GM12878 (cell line): ENCODE measurements at regions not wholly inside any gene's neighbourhood (a gene's known extent, or its start where the extent isn't known, plus 50 kb on each side); places are given as distances from the start of the nearest gene placed in this dataset.

Experiments used
- ATAC-seq: fragments of 200-7000 bp; cut with Tn5 transposase; 3 replicates; pipeline ENCODE4 v1.9.1; 2020; ENCODE audit warnings: mild to moderate bottlenecking, moderate library complexity
- BruUV-seq: library from RNA; stranded (reverse); fragments of 400-500 nt; replicated peaks from 2 replicates; lab custom pipeline; 2021; lab: Mats Ljungman, UMichigan
- CTCF ChIA-PET: fragments of 300-600 bp; sonication (Branson Sonifier 250); formaldehyde crosslinking; extraction: SDS; loops from one replicate; lab custom pipeline; 2021; ENCODE audit warnings: inconsistent platforms; lab: Yijun Ruan, JAX
- POLR2A ChIA-PET: fragments of 350-600 bp; formaldehyde crosslinking; extraction: SDS; loops from one replicate; lab custom pipeline; 2021; ENCODE audit warnings: inconsistent platforms; lab: Charles Lee
- RAD21 ChIA-PET: fragments of 300-600 bp; sonication (Branson Sonifier 250); formaldehyde crosslinking; loops from one replicate; lab custom pipeline; 2023; ENCODE audit warnings: antibody characterized with exemption; ENCODE audit not compliant: unreplicated experiment; lab: Charles Lee
- SMC1A ChIA-PET: fragments of 300-600 bp; sonication (Branson Sonifier 250); formaldehyde crosslinking; loops from one replicate; lab custom pipeline; 2023; ENCODE audit not compliant: unreplicated experiment, uncharacterized antibody; lab: Charles Lee
- DNase-seq: peaks from one replicate; pipeline ENCODE4 v3.0.0-alpha.2; 2011; ENCODE audit warnings: low read depth, low spot score
- FAIRE-seq: peaks from 3 replicates; lab custom pipeline; 2011; peaks lifted over from hg19 to GRCh38; lab: Jason Lieb, UNC
- H2AFZ ChIP-seq: 2 replicates; pipeline ENCODE4 v1.6.0; 2011; ENCODE audit warnings: low read depth, low read length, control low read depth; ENCODE audit not compliant: control insufficient read depth
- H3K27ac ChIP-seq: 2 replicates; pipeline ENCODE4 v1.5.1; 2011; ENCODE audit warnings: control low read depth; ENCODE audit not compliant: control insufficient read depth, insufficient read depth
- H3K27me3 ChIP-seq, 2 experiments: replicated peaks in 1 of 2; 2 replicates each; pipeline versions ENCODE4 v1.6.0 to v1.6.1; 2011; ENCODE audit warnings: low read length in 1 of 2; ENCODE audit not compliant: control insufficient read depth in 2 of 2, insufficient read depth in 2 of 2
- H3K36me3 ChIP-seq, 2 experiments: 2 replicates each; pipeline ENCODE4 v1.5.1; 2011; ENCODE audit warnings: low read length in 1 of 2; ENCODE audit not compliant: control insufficient read depth in 2 of 2, insufficient read depth in 2 of 2
- H3K4me1 ChIP-seq: 2 replicates; pipeline ENCODE4 v1.6.1; 2011; ENCODE audit warnings: mild to moderate bottlenecking, low read length, moderate library complexity, mixed read lengths; ENCODE audit not compliant: control insufficient read depth, insufficient read depth
- H3K4me2 ChIP-seq: 2 replicates; pipeline ENCODE4 v1.6.0; 2011; ENCODE audit warnings: control low read depth; ENCODE audit not compliant: control insufficient read depth, insufficient read depth
- H3K4me3 ChIP-seq: fragments of 200-600 bp; sonication (generic); 2 replicates; pipeline ENCODE4 v1.5.1; 2016
- H3K79me2 ChIP-seq: 2 replicates; pipeline ENCODE4 v1.6.0; 2011; ENCODE audit warnings: low read length; ENCODE audit not compliant: control insufficient read depth, insufficient read depth
- H3K9ac ChIP-seq: 2 replicates; pipeline ENCODE4 v1.8.0; 2011; ENCODE audit warnings: low read length, control low read depth, mixed read lengths; ENCODE audit not compliant: control insufficient read depth, insufficient read depth
- H3K9me3 ChIP-seq: replicated peaks from 3 replicates; pipeline ENCODE4 v1.5.1; 2011; ENCODE audit warnings: mild to moderate bottlenecking, low read length; ENCODE audit not compliant: control insufficient read depth, insufficient read depth
- H4K20me1 ChIP-seq: 2 replicates; pipeline ENCODE4 v1.6.0; 2011; ENCODE audit not compliant: control insufficient read depth, insufficient read depth
- CBX5 ChIP-seq: sonication (generic); IDR thresholded peaks from 2 replicates; pipeline ENCODE4 v1.6.1; 2016; ENCODE audit warnings: low read depth, moderate library complexity, mild to moderate bottlenecking, inconsistent platforms
- CEBPZ ChIP-seq: fragments of 150-350 bp; IDR thresholded peaks from 2 replicates; pipeline ENCODE4 v1.6.1; 2016; ENCODE audit warnings: low read depth, low read length
- DPF2 ChIP-seq: fragments of 450-650 bp; IDR thresholded peaks from 2 replicates; pipeline ENCODE4 v1.6.1; 2017; ENCODE audit warnings: mild to moderate bottlenecking
- FOXK2 ChIP-seq: fragments of 450-650 bp; IDR thresholded peaks from 2 replicates; pipeline ENCODE4 v1.6.1; 2017; ENCODE audit warnings: mild to moderate bottlenecking, moderate library complexity
- HDGF ChIP-seq: fragments of 450-650 bp; IDR thresholded peaks from 2 replicates; pipeline ENCODE4 v1.6.1; 2016; ENCODE audit warnings: antibody characterized with exemption
- IRF5 ChIP-seq: fragments of 450-650 bp; IDR thresholded peaks from 2 replicates; pipeline ENCODE4 v1.6.1; 2017; ENCODE audit warnings: borderline replicate concordance
- KLF5 ChIP-seq: fragments of 450-650 bp; IDR thresholded peaks from 2 replicates; pipeline ENCODE4 v1.6.1; 2014; ENCODE audit warnings: mild to moderate bottlenecking; ENCODE audit not compliant: partially characterized antibody
- MXI1 ChIP-seq: fragments of 150-350 bp; IDR thresholded peaks from 2 replicates; pipeline ENCODE4 v1.6.1; 2011; ENCODE audit warnings: low read depth, mild to moderate bottlenecking, inconsistent platforms, low read length, improper control_type of control experiment
- POLR2A ChIP-seq: IDR thresholded peaks from 2 replicates; pipeline ENCODE4 v1.6.1; 2011; ENCODE audit warnings: low read depth, mild to moderate bottlenecking, low read length
- POLR2AphosphoS2 ChIP-seq: IDR thresholded peaks from 2 replicates; pipeline ENCODE4 v1.6.1; 2011; ENCODE audit warnings: low read depth, mild to moderate bottlenecking, low read length, improper control_type of control experiment, moderate library complexity
- SUPT20H ChIP-seq: IDR thresholded peaks from 2 replicates; pipeline ENCODE4 v1.6.1; 2011; ENCODE audit warnings: low read depth, mild to moderate bottlenecking, low read length, moderate library complexity, borderline replicate concordance; ENCODE audit not compliant: control insufficient read depth
- TARDBP ChIP-seq: IDR thresholded peaks from 2 replicates; pipeline ENCODE4 v1.6.1; 2016; ENCODE audit warnings: borderline replicate concordance
- USF1 ChIP-seq: IDR thresholded peaks from 2 replicates; pipeline ENCODE4 v1.6.1; 2011; ENCODE audit warnings: borderline replicate concordance, low read depth, mild to moderate bottlenecking, moderate library complexity, mixed read lengths, low read length; ENCODE audit not compliant: insufficient read depth; ENCODE audit errors: extremely low read length
- ZSCAN29 ChIP-seq: fragments of 450-650 bp; IDR thresholded peaks from 2 replicates; pipeline ENCODE4 v1.6.1; 2017; ENCODE audit warnings: mild to moderate bottlenecking, moderate library complexity
- WGBS: methylation state at CpG from one replicate; pipeline ENCODE4 v1.1.6; 2016; ENCODE audit warnings: low lambda C conversion rate; ENCODE audit not compliant: insufficient replicate concordance, insufficient coverage; ENCODE audit errors: missing lambda C conversion rate; 5-methylcytosine and 5-hydroxymethylcytosine counted together
- in situ Hi-C: fragments of 300-500 bp; cut with MboI; formaldehyde crosslinking; loops from 9 replicates; pipeline ENCODE4 v1.14.3; 2018; ENCODE audit warnings: mixed read lengths
- intact Hi-C: fragments of 100-400 bp; cut with micrococcal nuclease; formaldehyde crosslinking; loops from one replicate; pipeline ENCODE4 v1.14.2; 2022; ENCODE audit not compliant: unreplicated experiment
- TF ChIP-seq, protein P1 (sequence below): IDR thresholded peaks from 2 replicates; pipeline ENCODE4 v1.6.1; 2011; ENCODE audit warnings: borderline replicate concordance, low read depth, mild to moderate bottlenecking, moderate library complexity, low read length; ENCODE audit not compliant: insufficient read depth, poor library complexity, severe bottlenecking

DNA sequence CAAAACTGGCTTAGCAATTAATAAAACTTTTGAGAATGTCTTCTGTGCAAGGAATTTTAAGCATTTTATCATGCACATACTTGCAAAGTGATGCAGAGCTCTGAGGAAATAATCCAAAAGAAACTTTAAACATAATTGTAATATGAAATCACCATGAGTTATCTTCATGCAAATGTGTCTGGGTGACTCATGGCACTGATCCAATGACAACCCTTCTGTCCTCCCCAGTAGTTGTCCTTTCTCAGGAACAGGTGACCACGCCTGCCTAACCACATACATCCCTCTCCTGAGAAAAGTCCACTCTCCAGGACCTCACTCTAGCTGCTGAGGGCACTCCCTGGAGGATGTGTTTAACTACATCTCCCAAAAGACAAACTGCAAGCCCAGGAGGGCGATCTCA, 530.6 kb upstream of the IL12A start:
- in situ Hi-C loops = no loop called here
- Histone ChIP-seq H3K4me1 (no peaks in the 10 kb centered on the region), H3K9ac (no peak overlapping the region), H3K4me3 (no peak overlapping the region), H3K27ac (no peak overlapping the region), H3K27me3 (no peaks in the 10 kb centered on the region), H3K79me2 (no peaks in the 10 kb centered on the region), H3K4me2 (no peak overlapping the region), H4K20me1 (no peaks in the 10 kb centered on the region), H3K36me3 (no peaks in the 10 kb centered on the region), H2AFZ (no peak overlapping the region), H3K9me3 (no peaks in the 10 kb centered on the region)
- ChIA-PET RAD21 (no interaction called here), SMC1A (interaction anchor here (1.6 kb wide), 1 partner anchor 14 kb away, joined by 4 read pairs; no protein-coding TSS in a partner anchor), CTCF (interaction anchor here (0.9 kb wide), 1 partner anchor 23 kb away, joined by 3 read pairs; no protein-coding TSS in a partner anchor), POLR2A (no interaction called here)
- no peak for FAIRE-seq
- DNase-seq = no peak
- BruUV-seq = no TSS peak
- TF ChIP-seq IRF5 (no peak), TARDBP (no peak), POLR2A (no peak), ZSCAN29 (no peak), HDGF (no peak), USF1 (no peak), FOXK2 (no peak), DPF2 (no peak), CEBPZ (no peak), CBX5 (no peak), SUPT20H (no peak), POLR2AphosphoS2 (no peak), KLF5 (no peak), MXI1 (no peak)
- TF ChIP-seq, protein P1, sequence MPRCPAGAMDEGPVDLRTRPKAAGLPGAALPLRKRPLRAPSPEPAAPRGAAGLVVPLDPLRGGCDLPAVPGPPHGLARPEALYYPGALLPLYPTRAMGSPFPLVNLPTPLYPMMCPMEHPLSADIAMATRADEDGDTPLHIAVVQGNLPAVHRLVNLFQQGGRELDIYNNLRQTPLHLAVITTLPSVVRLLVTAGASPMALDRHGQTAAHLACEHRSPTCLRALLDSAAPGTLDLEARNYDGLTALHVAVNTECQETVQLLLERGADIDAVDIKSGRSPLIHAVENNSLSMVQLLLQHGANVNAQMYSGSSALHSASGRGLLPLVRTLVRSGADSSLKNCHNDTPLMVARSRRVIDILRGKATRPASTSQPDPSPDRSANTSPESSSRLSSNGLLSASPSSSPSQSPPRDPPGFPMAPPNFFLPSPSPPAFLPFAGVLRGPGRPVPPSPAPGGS = no peak
- WGBS = 0% methylated on average over 2 of the region's 2 CpGs
- intact Hi-C loops = no loop called here
- no peak for ATAC-seq
